COLO829 (cell line): ENCODE measurements at regions not wholly inside any gene's neighbourhood (a gene's known extent, or its start where the extent isn't known, plus 50 kb on each side); places are given as distances from the start of the nearest gene placed in this dataset.

Experiments used
- DNase-seq: peaks from one replicate; pipeline ENCODE4 v3.0.0; 2012; ENCODE audit warnings: low spot score

GRCh38 chr18:70500748-70501147 lies 211.9 kb downstream of the SOCS6 start:
- no peak for DNase-seq

- DNase-seq, result no peak
These were observed 210.4 kb downstream of the SOCS6 start for GRCh38 chr18:70499218-70499691.

GRCh38 chr18:70496353-70497294 lies 207.8 kb downstream of the SOCS6 start:
- no peak for DNase-seq

GRCh38 chr18:70494524-70494923 lies 205.7 kb downstream of the SOCS6 start:
- no peak for DNase-seq

- DNase-seq, result no peak
These were observed 204.6 kb downstream of the SOCS6 start for GRCh38 chr18:70493461-70493860.

- peak; percentile 40 for DNase-seq
These were observed 203.0 kb downstream of the SOCS6 start for GRCh38 chr18:70491734-70492348.

- peak; percentile 21 for DNase-seq
These were observed 201.4 kb downstream of the SOCS6 start for GRCh38 chr18:70489986-70490933.

- DNase-seq, result no peak
These were observed 200.7 kb downstream of the SOCS6 start for GRCh38 chr18:70489571-70489970.

GRCh38 chr18:70469916-70470315 lies 181.1 kb downstream of the SOCS6 start:
- no peak for DNase-seq

- DNase-seq, result no peak
These were observed 180.2 kb downstream of the SOCS6 start for GRCh38 chr18:70468861-70469547.

- peak; percentile 76 for DNase-seq
These were observed 175.7 kb downstream of the SOCS6 start for GRCh38 chr18:70464343-70465114.

- DNase-seq, result no peak
These were observed 174.2 kb downstream of the SOCS6 start for GRCh38 chr18:70463085-70463484.

- no peak for DNase-seq
These were observed 173.2 kb downstream of the SOCS6 start for GRCh38 chr18:70462078-70462439.

GRCh38 chr18:70461323-70462077 lies 172.7 kb downstream of the SOCS6 start:
- no peak for DNase-seq

GRCh38 chr18:70459731-70460130 lies 170.9 kb downstream of the SOCS6 start:
- DNase-seq, result no peak

- no peak for DNase-seq
These were observed 170.4 kb downstream of the SOCS6 start for GRCh38 chr18:70459251-70459650.

- DNase-seq, result no peak
These were observed 168.9 kb downstream of the SOCS6 start for GRCh38 chr18:70457788-70458187.

- no peak for DNase-seq
These were observed 168.4 kb downstream of the SOCS6 start for GRCh38 chr18:70457223-70457622.

- DNase-seq, result no peak
These were observed 167.5 kb downstream of the SOCS6 start for GRCh38 chr18:70456376-70456775.

GRCh38 chr18:70455731-70456130 lies 166.9 kb downstream of the SOCS6 start:
- no peak for DNase-seq
